ENCODE measurements at regions not wholly inside any gene's neighbourhood (a gene's known extent, or its start where the extent isn't known, plus 50 kb on each side); places are given as distances from the start of the nearest gene placed in this dataset.

DNA sequence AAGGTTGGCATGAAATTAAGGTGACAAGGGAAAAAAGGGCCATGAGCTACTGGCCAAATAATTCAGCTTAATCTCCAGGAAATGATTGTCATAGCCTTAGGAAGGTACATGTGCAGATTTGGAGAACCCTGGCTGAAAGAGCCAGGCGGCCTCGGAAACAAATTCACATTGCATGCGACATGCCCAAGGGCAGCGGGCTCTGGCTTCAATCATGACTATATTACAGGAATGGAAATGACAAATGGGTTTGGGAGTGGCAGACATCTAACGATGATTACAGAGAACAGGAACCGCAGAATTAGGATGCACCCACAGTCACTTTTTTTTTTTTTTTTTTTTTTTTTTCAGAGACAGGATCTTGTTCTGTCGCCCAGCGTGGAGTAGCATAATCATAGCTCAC, 112.4 kb upstream of the SALL4 start:
- TF ChIP-seq CTCF (IDR thresholded peaks at IDR 0.05) (no peak), POLR2AphosphoS5 (IDR thresholded peaks at IDR 0.05) (no peak), POLR2A (IDR thresholded peaks at IDR 0.05) (no peak)
- intact Hi-C loops (cut with DNase I): no loop called here
- Histone ChIP-seq H3K36me3 (no peaks in the 10 kb centered on the region), H3K4me1 (replicated peaks) (no peaks in the 10 kb centered on the region), H3K27me3 (replicated peaks; ENCODE audit: insufficient read depth) (no peaks in the 10 kb centered on the region), H3K4me3 (no peak overlapping the region), H3K9me3 (no peaks in the 10 kb centered on the region), H3K27ac (no peak overlapping the region)
- DNase-seq (ENCODE audit: low spot score): no peak
- WGBS: 65% methylated on average over 8 of the region's 8 CpGs

DNA sequence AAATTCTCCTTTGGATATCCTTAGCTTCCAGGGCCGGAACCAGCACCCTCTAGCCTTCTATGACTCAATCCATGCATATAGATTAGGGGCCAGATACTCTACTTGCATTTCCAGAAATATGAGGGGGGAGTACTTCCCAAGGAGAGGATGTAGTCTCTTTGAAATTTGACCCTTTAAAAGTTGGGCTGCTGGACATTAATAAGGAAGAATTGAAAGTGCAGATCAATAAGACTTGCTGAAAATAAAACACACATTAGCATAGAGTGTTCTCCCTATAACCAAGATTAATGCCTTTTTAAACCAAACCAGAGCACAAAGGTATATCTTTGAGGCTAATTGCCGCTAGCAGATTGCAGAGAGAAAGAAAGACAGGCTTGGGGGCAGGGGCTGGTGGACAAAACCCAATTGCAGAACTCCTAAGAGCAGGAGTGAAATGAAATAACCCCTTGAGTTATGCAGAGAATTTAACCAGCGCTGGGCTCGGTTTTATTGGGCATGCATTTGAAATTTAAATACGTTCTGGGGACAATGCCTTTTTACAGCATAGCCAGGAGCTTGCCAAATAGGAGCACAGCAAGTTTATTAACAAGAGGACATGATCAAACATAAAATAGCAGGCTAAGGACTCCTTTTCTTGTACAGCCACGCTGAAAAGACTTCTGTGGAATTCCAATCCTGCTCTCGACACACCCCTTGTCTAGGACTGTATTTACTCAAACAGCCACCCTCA, 108.2 kb upstream of the SALL4 start:
- Histone ChIP-seq H3K36me3 (no peaks in the 10 kb centered on the region), H3K27ac (peak overlapping the region in 1 of 2 donors; percentile 4), H3K9me3 (no peaks in the 10 kb centered on the region), H3K4me1 (replicated peaks) (no peaks in the 10 kb centered on the region), H3K4me3 (no peak overlapping the region), H3K27me3 (replicated peaks; ENCODE audit: insufficient read depth) (no peaks in the 10 kb centered on the region)
- DNase-seq (ENCODE audit: low spot score): peak; percentile 78
- intact Hi-C loops (cut with DNase I): no loop called here
- no peak for TF ChIP-seq POLR2A (IDR thresholded peaks at IDR 0.05)
- TF ChIP-seq POLR2AphosphoS5 (IDR thresholded peaks at IDR 0.05): peak; percentile 83
- 19% methylated on average over 7 of the region's 7 CpGs for WGBS

DNA sequence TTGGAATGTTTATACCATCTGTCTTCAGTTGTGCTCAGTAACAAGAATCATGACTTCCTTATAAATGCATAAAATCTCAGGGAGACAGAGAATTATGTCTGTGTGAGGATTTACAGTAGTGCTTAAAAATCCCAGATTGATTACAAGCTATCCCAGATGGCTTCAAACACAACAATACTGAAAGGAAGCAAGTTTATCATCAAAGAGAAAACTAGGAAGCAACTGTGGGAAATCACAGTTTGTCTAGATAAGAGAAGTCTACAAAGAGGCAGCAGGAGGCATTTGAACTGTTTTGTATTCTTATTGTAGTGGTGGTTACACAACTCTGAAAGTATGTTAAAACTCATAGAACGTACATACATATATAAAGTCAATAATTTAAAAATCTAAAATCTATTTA, 104.4 kb upstream of the SALL4 start:
- no peaks in the 10 kb centered on the region for H3K36me3 ChIP-seq
- 89% methylated on average over 1 of the region's 1 CpG for WGBS
- no peak for DNase-seq (ENCODE audit: low spot score)
- no peaks in the 10 kb centered on the region for H3K27me3 ChIP-seq (replicated peaks; ENCODE audit: insufficient read depth)
- no peaks in the 10 kb centered on the region for H3K4me1 ChIP-seq (replicated peaks)
- H3K27ac ChIP-seq: no peak overlapping the region
- no peak overlapping the region for H3K4me3 ChIP-seq
- intact Hi-C loops (cut with DNase I): no loop called here
- H3K9me3 ChIP-seq: no peaks in the 10 kb centered on the region
- no peak for TF ChIP-seq POLR2A (IDR thresholded peaks at IDR 0.05)
- no peak for TF ChIP-seq CTCF (IDR thresholded peaks at IDR 0.05)
- no peak for TF ChIP-seq POLR2AphosphoS5 (IDR thresholded peaks at IDR 0.05)

GRCh38 chr20:51906049-51906448, 103.7 kb upstream of the SALL4 start:
- Histone ChIP-seq H3K9me3 (no peaks in the 10 kb centered on the region), H3K4me1 (replicated peaks) (no peaks in the 10 kb centered on the region), H3K27me3 (replicated peaks; ENCODE audit: insufficient read depth) (no peaks in the 10 kb centered on the region), H3K27ac (no peak overlapping the region), H3K36me3 (no peaks in the 10 kb centered on the region), H3K4me3 (no peak overlapping the region)
- WGBS: 85% methylated on average over 6 of the region's 6 CpGs
- intact Hi-C loops (cut with DNase I): no loop called here
- DNase-seq (ENCODE audit: low spot score): no peak
- no peak for TF ChIP-seq POLR2AphosphoS5 (IDR thresholded peaks at IDR 0.05)
- TF ChIP-seq CTCF (IDR thresholded peaks at IDR 0.05): no peak
- TF ChIP-seq POLR2A (IDR thresholded peaks at IDR 0.05): no peak

DNA sequence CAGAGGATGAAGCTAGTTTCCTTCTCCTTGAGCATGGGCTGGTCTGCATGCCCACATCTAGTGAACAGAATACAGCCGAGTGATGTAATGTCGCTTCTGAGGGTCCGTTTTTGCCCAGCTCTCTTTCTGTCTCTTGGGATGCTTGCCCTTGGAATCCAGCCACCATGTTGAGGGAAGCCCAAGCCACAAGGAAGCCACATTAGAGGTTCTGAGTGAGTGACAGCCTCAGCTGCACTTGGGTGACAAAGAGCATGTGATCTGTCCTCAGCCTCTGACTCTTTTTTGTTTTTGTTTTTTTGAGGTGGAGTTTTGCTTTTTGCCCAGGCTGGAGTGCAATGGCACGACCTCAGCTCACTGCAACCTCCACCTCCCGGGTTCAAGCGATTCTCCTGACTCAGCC, 100.6 kb upstream of the SALL4 start:
- H3K4me3 ChIP-seq: no peak overlapping the region
- no peak for DNase-seq (ENCODE audit: low spot score)
- H3K27me3 ChIP-seq (replicated peaks; ENCODE audit: insufficient read depth): no peaks in the 10 kb centered on the region
- H3K9me3 ChIP-seq: no peaks in the 10 kb centered on the region
- intact Hi-C loops (cut with DNase I): no loop called here
- no peaks in the 10 kb centered on the region for H3K36me3 ChIP-seq
- H3K27ac ChIP-seq: no peak overlapping the region
- 94% methylated on average over 6 of the region's 6 CpGs for WGBS
- no peak for TF ChIP-seq CTCF (IDR thresholded peaks at IDR 0.05)
- TF ChIP-seq POLR2A (IDR thresholded peaks at IDR 0.05): no peak
- no peak for TF ChIP-seq POLR2AphosphoS5 (IDR thresholded peaks at IDR 0.05)
- H3K4me1 ChIP-seq (replicated peaks): no peaks in the 10 kb centered on the region
